NB4 (cell line): ENCODE measurements at regions not wholly inside any gene's neighbourhood (a gene's known extent, or its start where the extent isn't known, plus 50 kb on each side); places are given as distances from the start of the nearest gene placed in this dataset.
"Not testable (repeated sequence)": the region's sequence is repeated elsewhere in the genome, so short reads cannot be mapped to it uniquely, and the experiment has no call there.

Source experiments
- DNase-seq: peaks from one replicate; pipeline ENCODE4 v3.0.0; 2010; ENCODE audit warnings: low read depth
- H3K4me3 ChIP-seq: one replicate; pipeline ENCODE4 v1.5.1; 2011; ENCODE audit warnings: mild to moderate bottlenecking, low read depth, low read length, moderate library complexity
- CTCF ChIP-seq: IDR thresholded peaks from one replicate; pipeline ENCODE4 v1.5.1; 2012; ENCODE audit warnings: low read depth, low read length
- MAX ChIP-seq: IDR thresholded peaks from 2 replicates; pipeline ENCODE4 v1.6.1; 2011; ENCODE audit warnings: low read depth, low read length
- MYC ChIP-seq: IDR thresholded peaks from 2 replicates; pipeline ENCODE4 v1.6.1; 2011; ENCODE audit warnings: low read depth, low read length
- POLR2A ChIP-seq: IDR thresholded peaks from 2 replicates; pipeline ENCODE4 v1.6.1; 2011; ENCODE audit warnings: mild to moderate bottlenecking; ENCODE audit not compliant: insufficient read length; ENCODE audit errors: extremely low read depth

- TF ChIP-seq MAX (no peak), CTCF (no peak), POLR2A (no peak), MYC (no peak)
- DNase-seq: no peak
- H3K4me3 ChIP-seq: no peak overlapping the region
Observed at GRCh38 chr16:10277597-10277996, 95.4 kb upstream of the GRIN2A start.

GRCh38 chr16:10280262-10281170, 98.3 kb upstream of the GRIN2A start:
- H3K4me3 ChIP-seq: no peak overlapping the region
- TF ChIP-seq MAX (no peak), MYC (no peak), CTCF (no peak), POLR2A (no peak)
- DNase-seq: no peak

- no peak for DNase-seq
- no peak overlapping the region for H3K4me3 ChIP-seq
- TF ChIP-seq POLR2A (no peak), MAX (no peak), CTCF (no peak), MYC (no peak)
Observed at GRCh38 chr16:10282367-10282766, 100.1 kb upstream of the GRIN2A start.

- DNase-seq, H3K4me3 ChIP-seq: not testable (repeated sequence)
Observed at GRCh38 chr16:10283246-10283645, 101.0 kb upstream of the GRIN2A start.

GRCh38 chr16:10290467-10291105, 95.3 kb upstream of the ATF7IP2 start:
- not testable (repeated sequence) for H3K4me3 ChIP-seq, DNase-seq

GRCh38 chr16:10292197-10292596, 93.7 kb upstream of the ATF7IP2 start:
- DNase-seq: not testable (repeated sequence)

GRCh38 chr16:10292976-10293375, 92.9 kb upstream of the ATF7IP2 start:
- DNase-seq: not testable (repeated sequence)

More at GRCh38 chr16:10292197-10292596, 93.7 kb upstream of the ATF7IP2 start:
- H3K4me3 ChIP-seq: not testable (repeated sequence)

GRCh38 chr16:10294153-10294552, 91.7 kb upstream of the ATF7IP2 start:
- DNase-seq, H3K4me3 ChIP-seq: not testable (repeated sequence)

More at GRCh38 chr16:10292976-10293375, 92.9 kb upstream of the ATF7IP2 start:
- not testable (repeated sequence) for H3K4me3 ChIP-seq
